Upper lobe of left lung (tissue), 4 donors: ENCODE measurements at regions not wholly inside any gene's neighbourhood (a gene's known extent, or its start where the extent isn't known, plus 50 kb on each side); places are given as distances from the start of the nearest gene placed in this dataset.

Experiments used
- POLR2A ChIP-seq, 4 donors: fragments of 450-650 bp; IDR thresholded peaks; one replicate each; pipeline ENCODE4 v1.5.1; 2016 to 2017; ENCODE audit warnings: antibody characterized with exemption in 4 of 4, mild to moderate bottlenecking in 2 of 4
- TF ChIP-seq, protein P1 (sequence below), 6 experiments: fragments of 450-650 bp in 4 of 6; fragments of 200-600 bp in 2 of 6; sonication (generic) in 2 of 6; IDR thresholded peaks; one replicate each; pipeline ENCODE4 v1.5.1; 2016 to 2019; ENCODE audit warnings: antibody characterized with exemption in 6 of 6

GRCh38 chr7:63037242-63037641 is 961.4 kb upstream of the ZNF722 start:
- no peak for TF ChIP-seq POLR2A (IDR thresholded peaks at IDR 0.05)
- TF ChIP-seq, protein P1, sequence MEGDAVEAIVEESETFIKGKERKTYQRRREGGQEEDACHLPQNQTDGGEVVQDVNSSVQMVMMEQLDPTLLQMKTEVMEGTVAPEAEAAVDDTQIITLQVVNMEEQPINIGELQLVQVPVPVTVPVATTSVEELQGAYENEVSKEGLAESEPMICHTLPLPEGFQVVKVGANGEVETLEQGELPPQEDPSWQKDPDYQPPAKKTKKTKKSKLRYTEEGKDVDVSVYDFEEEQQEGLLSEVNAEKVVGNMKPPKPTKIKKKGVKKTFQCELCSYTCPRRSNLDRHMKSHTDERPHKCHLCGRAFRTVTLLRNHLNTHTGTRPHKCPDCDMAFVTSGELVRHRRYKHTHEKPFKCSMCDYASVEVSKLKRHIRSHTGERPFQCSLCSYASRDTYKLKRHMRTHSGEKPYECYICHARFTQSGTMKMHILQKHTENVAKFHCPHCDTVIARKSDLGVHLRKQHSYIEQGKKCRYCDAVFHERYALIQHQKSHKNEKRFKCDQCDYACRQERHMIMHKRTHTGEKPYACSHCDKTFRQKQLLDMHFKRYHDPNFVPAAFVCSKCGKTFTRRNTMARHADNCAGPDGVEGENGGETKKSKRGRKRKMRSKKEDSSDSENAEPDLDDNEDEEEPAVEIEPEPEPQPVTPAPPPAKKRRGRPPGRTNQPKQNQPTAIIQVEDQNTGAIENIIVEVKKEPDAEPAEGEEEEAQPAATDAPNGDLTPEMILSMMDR (IDR thresholded peaks at IDR 0.05) = no peak
